ENCODE measurements at regions not wholly inside any gene's neighbourhood (a gene's known extent, or its start where the extent isn't known, plus 50 kb on each side); places are given as distances from the start of the nearest gene placed in this dataset.
"Not testable (repeated sequence)": the region's sequence is repeated elsewhere in the genome, so short reads cannot be mapped to it uniquely, and the experiment has no call there.

- TF ChIP-seq, protein P1, sequence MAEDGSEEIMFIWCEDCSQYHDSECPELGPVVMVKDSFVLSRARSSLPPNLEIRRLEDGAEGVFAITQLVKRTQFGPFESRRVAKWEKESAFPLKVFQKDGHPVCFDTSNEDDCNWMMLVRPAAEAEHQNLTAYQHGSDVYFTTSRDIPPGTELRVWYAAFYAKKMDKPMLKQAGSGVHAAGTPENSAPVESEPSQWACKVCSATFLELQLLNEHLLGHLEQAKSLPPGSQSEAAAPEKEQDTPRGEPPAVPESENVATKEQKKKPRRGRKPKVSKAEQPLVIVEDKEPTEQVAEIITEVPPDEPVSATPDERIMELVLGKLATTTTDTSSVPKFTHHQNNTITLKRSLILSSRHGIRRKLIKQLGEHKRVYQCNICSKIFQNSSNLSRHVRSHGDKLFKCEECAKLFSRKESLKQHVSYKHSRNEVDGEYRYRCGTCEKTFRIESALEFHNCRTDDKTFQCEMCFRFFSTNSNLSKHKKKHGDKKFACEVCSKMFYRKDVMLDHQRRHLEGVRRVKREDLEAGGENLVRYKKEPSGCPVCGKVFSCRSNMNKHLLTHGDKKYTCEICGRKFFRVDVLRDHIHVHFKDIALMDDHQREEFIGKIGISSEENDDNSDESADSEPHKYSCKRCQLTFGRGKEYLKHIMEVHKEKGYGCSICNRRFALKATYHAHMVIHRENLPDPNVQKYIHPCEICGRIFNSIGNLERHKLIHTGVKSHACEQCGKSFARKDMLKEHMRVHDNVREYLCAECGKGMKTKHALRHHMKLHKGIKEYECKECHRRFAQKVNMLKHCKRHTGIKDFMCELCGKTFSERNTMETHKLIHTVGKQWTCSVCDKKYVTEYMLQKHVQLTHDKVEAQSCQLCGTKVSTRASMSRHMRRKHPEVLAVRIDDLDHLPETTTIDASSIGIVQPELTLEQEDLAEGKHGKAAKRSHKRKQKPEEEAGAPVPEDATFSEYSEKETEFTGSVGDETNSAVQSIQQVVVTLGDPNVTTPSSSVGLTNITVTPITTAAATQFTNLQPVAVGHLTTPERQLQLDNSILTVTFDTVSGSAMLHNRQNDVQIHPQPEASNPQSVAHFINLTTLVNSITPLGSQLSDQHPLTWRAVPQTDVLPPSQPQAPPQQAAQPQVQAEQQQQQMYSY (CRISPR knock-in tag; IDR thresholded peaks at IDR 0.05) = not testable (repeated sequence)
- not testable (repeated sequence) for TF ChIP-seq FOXM1 (CRISPR knock-in tag; IDR thresholded peaks at IDR 0.05); KLF9 (CRISPR knock-in tag; IDR thresholded peaks at IDR 0.05; ENCODE audit: low read depth); CTCF (CRISPR knock-in tag; IDR thresholded peaks at IDR 0.05); ZFP36 (IDR thresholded peaks at IDR 0.05; ENCODE audit: borderline replicate concordance, low read depth, low read length, partially characterized antibody); REST (IDR thresholded peaks at IDR 0.05; ENCODE audit: borderline replicate concordance in 1 of 2, low read depth in 1 of 2, low read length in 2 of 2); POLR2A (IDR thresholded peaks at IDR 0.05; ENCODE audit: insufficient read depth in 1 of 2, low read depth in 2 of 2, low read length in 2 of 2); HDAC2 (CRISPR knock-in tag; IDR thresholded peaks at IDR 0.05); EP300 (IDR thresholded peaks at IDR 0.05; ENCODE audit: low read depth in 2 of 2, low read length in 2 of 2); EP300 (CRISPR knock-in tag; IDR thresholded peaks at IDR 0.05; ENCODE audit: borderline replicate concordance); ZNF792 (CRISPR knock-in tag; IDR thresholded peaks at IDR 0.05); SIN3A (IDR thresholded peaks at IDR 0.05; ENCODE audit: borderline replicate concordance, low read depth, low read length); JUN (CRISPR knock-in tag; IDR thresholded peaks at IDR 0.05); HES4 (CRISPR knock-in tag; IDR thresholded peaks at IDR 0.05; ENCODE audit: borderline replicate concordance)
- TF ChIP-seq, protein P2, sequence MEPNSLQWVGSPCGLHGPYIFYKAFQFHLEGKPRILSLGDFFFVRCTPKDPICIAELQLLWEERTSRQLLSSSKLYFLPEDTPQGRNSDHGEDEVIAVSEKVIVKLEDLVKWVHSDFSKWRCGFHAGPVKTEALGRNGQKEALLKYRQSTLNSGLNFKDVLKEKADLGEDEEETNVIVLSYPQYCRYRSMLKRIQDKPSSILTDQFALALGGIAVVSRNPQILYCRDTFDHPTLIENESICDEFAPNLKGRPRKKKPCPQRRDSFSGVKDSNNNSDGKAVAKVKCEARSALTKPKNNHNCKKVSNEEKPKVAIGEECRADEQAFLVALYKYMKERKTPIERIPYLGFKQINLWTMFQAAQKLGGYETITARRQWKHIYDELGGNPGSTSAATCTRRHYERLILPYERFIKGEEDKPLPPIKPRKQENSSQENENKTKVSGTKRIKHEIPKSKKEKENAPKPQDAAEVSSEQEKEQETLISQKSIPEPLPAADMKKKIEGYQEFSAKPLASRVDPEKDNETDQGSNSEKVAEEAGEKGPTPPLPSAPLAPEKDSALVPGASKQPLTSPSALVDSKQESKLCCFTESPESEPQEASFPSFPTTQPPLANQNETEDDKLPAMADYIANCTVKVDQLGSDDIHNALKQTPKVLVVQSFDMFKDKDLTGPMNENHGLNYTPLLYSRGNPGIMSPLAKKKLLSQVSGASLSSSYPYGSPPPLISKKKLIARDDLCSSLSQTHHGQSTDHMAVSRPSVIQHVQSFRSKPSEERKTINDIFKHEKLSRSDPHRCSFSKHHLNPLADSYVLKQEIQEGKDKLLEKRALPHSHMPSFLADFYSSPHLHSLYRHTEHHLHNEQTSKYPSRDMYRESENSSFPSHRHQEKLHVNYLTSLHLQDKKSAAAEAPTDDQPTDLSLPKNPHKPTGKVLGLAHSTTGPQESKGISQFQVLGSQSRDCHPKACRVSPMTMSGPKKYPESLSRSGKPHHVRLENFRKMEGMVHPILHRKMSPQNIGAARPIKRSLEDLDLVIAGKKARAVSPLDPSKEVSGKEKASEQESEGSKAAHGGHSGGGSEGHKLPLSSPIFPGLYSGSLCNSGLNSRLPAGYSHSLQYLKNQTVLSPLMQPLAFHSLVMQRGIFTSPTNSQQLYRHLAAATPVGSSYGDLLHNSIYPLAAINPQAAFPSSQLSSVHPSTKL (CRISPR knock-in tag; IDR thresholded peaks at IDR 0.05) = not testable (repeated sequence)
Measured at GRCh38 chr14:39497677-39498076, 65.4 kb upstream of the FBXO33 start.

Measured in HepG2 (cell line).